ENCODE measurements at regions not wholly inside any gene's neighbourhood (a gene's known extent, or its start where the extent isn't known, plus 50 kb on each side); places are given as distances from the start of the nearest gene placed in this dataset.

DNA sequence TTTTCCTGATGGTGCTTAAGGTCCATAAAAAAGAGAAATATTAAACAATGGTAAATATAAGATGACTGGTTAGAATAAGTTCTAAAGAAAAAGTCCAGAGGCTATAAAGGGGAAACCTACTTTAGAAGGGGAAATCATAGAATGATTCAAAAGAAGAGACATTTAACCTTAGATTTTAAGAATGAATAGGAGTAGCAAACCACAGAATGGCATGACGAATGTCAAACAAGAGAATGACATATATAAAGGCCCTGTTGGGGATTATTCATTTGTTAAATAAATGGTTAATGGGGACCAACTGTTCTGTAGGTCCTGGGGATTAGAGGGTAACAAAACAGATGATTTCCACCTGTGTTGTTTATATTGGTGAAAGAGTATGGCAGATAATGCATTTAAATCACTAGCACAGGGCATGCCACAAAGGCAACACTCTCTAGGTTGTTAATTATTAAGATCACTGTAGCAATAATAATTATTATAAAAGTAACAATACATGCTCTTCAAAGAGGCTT lies 495.2 kb upstream of the GRIA1 start (continued):
- TF ChIP-seq, protein P1, sequence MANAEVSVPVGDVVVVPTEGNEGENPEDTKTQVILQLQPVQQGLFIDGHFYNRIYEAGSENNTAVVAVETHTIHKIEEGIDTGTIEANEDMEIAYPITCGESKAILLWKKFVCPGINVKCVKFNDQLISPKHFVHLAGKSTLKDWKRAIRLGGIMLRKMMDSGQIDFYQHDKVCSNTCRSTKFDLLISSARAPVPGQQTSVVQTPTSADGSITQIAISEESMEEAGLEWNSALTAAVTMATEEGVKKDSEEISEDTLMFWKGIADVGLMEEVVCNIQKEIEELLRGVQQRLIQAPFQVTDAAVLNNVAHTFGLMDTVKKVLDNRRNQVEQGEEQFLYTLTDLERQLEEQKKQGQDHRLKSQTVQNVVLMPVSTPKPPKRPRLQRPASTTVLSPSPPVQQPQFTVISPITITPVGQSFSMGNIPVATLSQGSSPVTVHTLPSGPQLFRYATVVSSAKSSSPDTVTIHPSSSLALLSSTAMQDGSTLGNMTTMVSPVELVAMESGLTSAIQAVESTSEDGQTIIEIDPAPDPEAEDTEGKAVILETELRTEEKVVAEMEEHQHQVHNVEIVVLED (CRISPR knock-in tag; IDR thresholded peaks at IDR 0.05; ENCODE audit: borderline replicate concordance), result no peak

- Histone ChIP-seq H3K27ac (ENCODE audit: extremely low read length, insufficient read depth, low read length) (no peak overlapping the region), H3K4me3 (replicated peaks in 1 of 3; ENCODE audit: insufficient read depth in 1 of 3, low read depth in 2 of 3, low read length in 3 of 3) (no peak overlapping the region), H3K4me1 (ENCODE audit: insufficient read depth, low read length) (no peaks in the 10 kb centered on the region), H3K27me3 (ENCODE audit: control insufficient read depth in 1 of 2, insufficient read depth in 2 of 2, low read length in 2 of 2) (no peaks in the 10 kb centered on the region), H3K9me3 (ENCODE audit: low read length) (peaks cover 84% of the 10 kb centered on the region), H3K4me2 (ENCODE audit: low read depth, low read length) (no peak overlapping the region), H2AFZ (ENCODE audit: low read length) (no peak overlapping the region), H3K79me2 (ENCODE audit: insufficient read depth, low read length) (no peaks in the 10 kb centered on the region), H3K9ac (ENCODE audit: insufficient read depth, low read depth, low read length) (no peak overlapping the region), H4K20me1 (ENCODE audit: insufficient read depth, low read length) (no peaks in the 10 kb centered on the region), H3K36me3 (replicated peaks in 1 of 2; ENCODE audit: control insufficient read depth in 1 of 2, insufficient read depth in 2 of 2, low read length in 2 of 2) (no peaks in the 10 kb centered on the region)
- TF ChIP-seq SMYD3 (CRISPR knock-in tag; IDR thresholded peaks at IDR 0.05) (no peak), MAZ (IDR thresholded peaks at IDR 0.05; ENCODE audit: borderline replicate concordance, low read depth, low read length) (no peak), MAZ (CRISPR knock-in tag; IDR thresholded peaks at IDR 0.05; ENCODE audit: low read depth) (no peak), NFATC3 (CRISPR knock-in tag; IDR thresholded peaks at IDR 0.05) (no peak), RBFOX2 (IDR thresholded peaks at IDR 0.05; ENCODE audit: low read depth, low read length) (no peak), YEATS4 (CRISPR knock-in tag; IDR thresholded peaks at IDR 0.05; ENCODE audit: borderline replicate concordance) (no peak), ZNF441 (CRISPR knock-in tag; IDR thresholded peaks at IDR 0.05; ENCODE audit: borderline replicate concordance) (no peak)
- TF ChIP-seq, protein P2, sequence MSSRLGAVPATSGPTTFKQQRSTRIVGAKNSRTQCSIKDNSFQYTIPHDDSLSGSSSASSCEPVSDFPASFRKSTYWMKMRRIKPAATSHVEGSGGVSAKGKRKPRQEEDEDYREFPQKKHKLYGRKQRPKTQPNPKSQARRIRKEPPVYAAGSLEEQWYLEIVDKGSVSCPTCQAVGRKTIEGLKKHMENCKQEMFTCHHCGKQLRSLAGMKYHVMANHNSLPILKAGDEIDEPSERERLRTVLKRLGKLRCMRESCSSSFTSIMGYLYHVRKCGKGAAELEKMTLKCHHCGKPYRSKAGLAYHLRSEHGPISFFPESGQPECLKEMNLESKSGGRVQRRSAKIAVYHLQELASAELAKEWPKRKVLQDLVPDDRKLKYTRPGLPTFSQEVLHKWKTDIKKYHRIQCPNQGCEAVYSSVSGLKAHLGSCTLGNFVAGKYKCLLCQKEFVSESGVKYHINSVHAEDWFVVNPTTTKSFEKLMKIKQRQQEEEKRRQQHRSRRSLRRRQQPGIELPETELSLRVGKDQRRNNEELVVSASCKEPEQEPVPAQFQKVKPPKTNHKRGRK (CRISPR knock-in tag; IDR thresholded peaks at IDR 0.05), result no peak
- TF ChIP-seq, protein P3, sequence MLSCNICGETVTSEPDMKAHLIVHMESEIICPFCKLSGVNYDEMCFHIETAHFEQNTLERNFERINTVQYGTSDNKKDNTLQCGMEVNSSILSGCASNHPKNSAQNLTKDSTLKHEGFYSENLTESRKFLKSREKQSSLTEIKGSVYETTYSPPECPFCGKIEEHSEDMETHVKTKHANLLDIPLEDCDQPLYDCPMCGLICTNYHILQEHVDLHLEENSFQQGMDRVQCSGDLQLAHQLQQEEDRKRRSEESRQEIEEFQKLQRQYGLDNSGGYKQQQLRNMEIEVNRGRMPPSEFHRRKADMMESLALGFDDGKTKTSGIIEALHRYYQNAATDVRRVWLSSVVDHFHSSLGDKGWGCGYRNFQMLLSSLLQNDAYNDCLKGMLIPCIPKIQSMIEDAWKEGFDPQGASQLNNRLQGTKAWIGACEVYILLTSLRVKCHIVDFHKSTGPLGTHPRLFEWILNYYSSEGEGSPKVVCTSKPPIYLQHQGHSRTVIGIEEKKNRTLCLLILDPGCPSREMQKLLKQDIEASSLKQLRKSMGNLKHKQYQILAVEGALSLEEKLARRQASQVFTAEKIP (CRISPR knock-in tag; IDR thresholded peaks at IDR 0.05; ENCODE audit: borderline replicate concordance), result no peak
- CTCF ChIA-PET (ENCODE audit: low intra/inter-chr PET ratio, low total read pairs), result no interaction called here
- no peak for DNase-seq (ENCODE audit: low spot score)
- intact Hi-C loops (cut with micrococcal nuclease; ENCODE audit: unreplicated experiment), result no loop called here
- in situ Hi-C loops (cut with HindIII; ENCODE audit: extremely low pct_ligation_motif_present, low pct_unique_long_range_greater_than_20kb), result no loop called here
- FAIRE-seq, result no peak
- BruUV-seq (replicated peaks), result no TSS peak
- POLR2A ChIA-PET, result no interaction called here
- no peak for ATAC-seq
- 0% methylated on average over 2 of the region's 2 CpGs for WGBS (ENCODE audit: low lambda C conversion rate)
Measured at GRCh38 chr5:153005711-153006110, 484.8 kb upstream of the GRIA1 start.
